ENCODE measurements at regions not wholly inside any gene's neighbourhood (a gene's known extent, or its start where the extent isn't known, plus 50 kb on each side); places are given as distances from the start of the nearest gene placed in this dataset.

DNA sequence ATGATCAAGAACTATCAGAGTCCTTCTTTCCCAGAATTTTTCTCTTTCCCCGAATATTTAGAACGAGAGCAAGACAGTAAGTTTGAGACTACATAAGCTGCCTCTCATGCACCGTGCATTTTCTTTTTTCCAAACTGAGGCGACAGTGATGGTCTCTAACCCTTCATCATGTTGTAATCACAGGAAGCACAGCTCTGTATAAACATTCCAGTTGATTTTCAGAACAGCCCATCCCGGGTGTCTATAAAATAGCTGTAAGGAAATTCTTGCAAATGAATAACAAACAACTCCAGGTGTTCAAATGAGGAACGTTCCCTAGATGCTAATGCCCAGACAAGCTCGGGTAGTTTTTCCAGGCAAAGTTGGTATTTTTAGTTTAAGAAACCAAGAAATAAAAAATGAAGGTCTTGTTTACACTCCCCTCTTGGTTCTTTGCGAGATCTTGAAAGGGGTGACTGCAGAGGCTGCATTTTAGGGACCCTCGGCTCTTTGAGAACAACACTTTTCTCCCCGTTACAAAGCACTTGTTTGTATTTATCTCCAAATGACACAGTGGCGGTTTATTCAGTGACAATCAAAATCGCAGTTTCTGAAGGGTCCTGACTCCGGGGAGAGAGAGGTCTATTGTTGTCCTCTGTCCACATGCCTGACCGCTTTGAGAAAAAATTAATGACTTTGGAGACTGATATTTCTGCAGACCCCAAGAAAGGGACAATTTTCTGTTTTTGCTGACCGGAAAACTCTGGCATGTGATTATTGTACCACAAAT, 101.1 kb upstream of the NCK2 start:
- H3K27ac ChIP-seq (ENCODE audit: low read depth, low read length), result no peak overlapping the region
- POLR2A ChIA-PET, result no interaction called here
- CTCF ChIA-PET, result interaction anchor here (0.7 kb wide), 1 partner anchor 939 kb away, joined by 5 read pairs; no protein-coding TSS in a partner anchor
- H3K27me3 ChIP-seq (ENCODE audit: control insufficient read depth, insufficient read depth, low read length), result peaks cover 16% of the 10 kb centered on the region
- no peaks in the 10 kb centered on the region for H3K9me3 ChIP-seq (ENCODE audit: control insufficient read depth, insufficient read depth, low read length)
- H3K4me3 ChIP-seq (ENCODE audit: low read depth, low read length), result no peak overlapping the region
- DNase-seq (ENCODE audit: low read depth, low spot score), result no peak
- TF ChIP-seq CTCF (IDR thresholded peaks at IDR 0.05; ENCODE audit: low read depth, low read length), result no peak

DNA sequence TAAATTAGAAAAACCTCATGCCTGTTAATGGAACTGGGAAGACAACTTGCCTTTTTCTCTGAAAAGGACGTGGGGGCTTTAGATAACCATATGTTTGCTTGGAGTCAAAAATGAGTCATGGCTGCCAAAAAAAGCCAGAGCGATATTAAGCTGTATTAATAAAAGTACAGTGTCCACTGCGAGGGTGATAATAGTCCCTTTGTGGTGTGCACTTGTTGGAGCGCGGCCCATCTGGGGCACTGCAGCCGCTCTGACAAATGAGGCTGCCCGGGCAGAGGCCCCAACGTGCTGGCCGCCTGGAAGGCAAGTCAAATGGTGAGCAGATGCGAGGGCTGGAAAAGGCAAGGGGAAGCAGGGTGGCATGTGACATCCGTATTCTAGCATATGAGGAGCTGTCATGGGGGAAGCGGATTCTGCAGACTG, 103.3 kb upstream of the NCK2 start:
- POLR2A ChIA-PET, result no interaction called here
- Histone ChIP-seq H3K27ac (ENCODE audit: low read depth, low read length) (no peak overlapping the region), H3K4me3 (ENCODE audit: low read depth, low read length) (no peak overlapping the region), H3K27me3 (ENCODE audit: control insufficient read depth, insufficient read depth, low read length) (peaks cover 14% of the 10 kb centered on the region), H3K9me3 (ENCODE audit: control insufficient read depth, insufficient read depth, low read length) (no peaks in the 10 kb centered on the region)
- no peak for DNase-seq (ENCODE audit: low read depth, low spot score)
- CTCF ChIA-PET, result no interaction called here
- TF ChIP-seq CTCF (IDR thresholded peaks at IDR 0.05; ENCODE audit: low read depth, low read length), result no peak

DNA sequence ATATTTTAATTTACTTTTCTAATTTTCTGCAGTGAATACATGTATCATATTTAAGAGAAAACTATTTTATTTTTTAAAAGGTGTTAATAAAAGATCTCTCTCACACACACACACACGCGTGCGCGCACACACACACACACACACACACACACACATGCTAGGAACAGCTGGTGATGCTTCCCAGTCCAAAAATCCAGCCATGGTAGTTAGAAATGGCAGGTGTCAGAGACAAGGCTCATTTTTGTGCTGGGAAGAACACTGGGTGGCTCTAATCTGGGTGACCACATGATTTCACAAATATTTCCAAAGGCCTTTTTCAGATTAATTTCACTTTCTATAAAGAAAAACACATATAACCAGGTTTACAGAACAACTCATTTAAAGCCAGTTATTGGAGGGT, 104.5 kb upstream of the NCK2 start:
- TF ChIP-seq CTCF (IDR thresholded peaks at IDR 0.05; ENCODE audit: low read depth, low read length), result no peak
- H3K9me3 ChIP-seq (ENCODE audit: control insufficient read depth, insufficient read depth, low read length), result no peaks in the 10 kb centered on the region
- ChIA-PET POLR2A (no interaction called here), CTCF (no interaction called here)
- H3K27ac ChIP-seq (ENCODE audit: low read depth, low read length), result no peak overlapping the region
- DNase-seq (ENCODE audit: low read depth, low spot score), result no peak
- no peak overlapping the region for H3K4me3 ChIP-seq (ENCODE audit: low read depth, low read length)
- peaks cover 14% of the 10 kb centered on the region for H3K27me3 ChIP-seq (ENCODE audit: control insufficient read depth, insufficient read depth, low read length)

GRCh38 chr2:105636109-105636740, 108.5 kb upstream of the NCK2 start:
- H3K27me3 ChIP-seq (ENCODE audit: control insufficient read depth, insufficient read depth, low read length), result peaks cover 5% of the 10 kb centered on the region
- no peak for DNase-seq (ENCODE audit: low read depth, low spot score)
- H3K4me3 ChIP-seq (ENCODE audit: low read depth, low read length), result no peak overlapping the region
- no peaks in the 10 kb centered on the region for H3K9me3 ChIP-seq (ENCODE audit: control insufficient read depth, insufficient read depth, low read length)
- ChIA-PET POLR2A (no interaction called here), CTCF (no interaction called here)
- H3K27ac ChIP-seq (ENCODE audit: low read depth, low read length), result no peak overlapping the region
- TF ChIP-seq CTCF (IDR thresholded peaks at IDR 0.05; ENCODE audit: low read depth, low read length), result no peak

DNA sequence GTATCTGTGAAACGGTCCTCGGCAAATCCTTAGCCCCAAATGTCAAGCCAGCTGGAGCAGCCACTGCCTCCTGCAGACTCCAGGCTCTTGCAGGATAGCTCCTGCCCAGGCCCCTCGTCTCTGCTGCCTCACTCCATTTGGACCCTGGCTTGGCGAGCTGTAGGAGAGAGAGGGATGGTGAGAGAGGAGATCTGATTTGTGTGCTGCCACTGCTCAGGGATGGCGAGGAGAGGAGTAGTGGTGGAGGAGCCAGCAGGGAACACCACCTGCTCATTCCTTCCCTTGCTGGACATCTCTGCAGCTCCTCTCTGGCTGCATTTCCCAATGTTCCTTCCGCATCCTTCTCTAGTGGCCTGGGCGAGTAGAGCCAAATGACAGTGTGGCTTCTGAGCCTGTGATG, 109.1 kb upstream of the NCK2 start:
- H3K27ac ChIP-seq (ENCODE audit: low read depth, low read length), result no peak overlapping the region
- POLR2A ChIA-PET, result no interaction called here
- CTCF ChIA-PET, result no interaction called here
- peaks cover 5% of the 10 kb centered on the region for H3K27me3 ChIP-seq (ENCODE audit: control insufficient read depth, insufficient read depth, low read length)
- no peak overlapping the region for H3K4me3 ChIP-seq (ENCODE audit: low read depth, low read length)
- TF ChIP-seq CTCF (IDR thresholded peaks at IDR 0.05; ENCODE audit: low read depth, low read length), result no peak
- DNase-seq (ENCODE audit: low read depth, low spot score), result no peak
- H3K9me3 ChIP-seq (ENCODE audit: control insufficient read depth, insufficient read depth, low read length), result no peaks in the 10 kb centered on the region
